Liver (tissue), 8 donors: ENCODE measurements at regions not wholly inside any gene's neighbourhood (a gene's known extent, or its start where the extent isn't known, plus 50 kb on each side); places are given as distances from the start of the nearest gene placed in this dataset.

Experiments used
- DNase-seq: peaks from one replicate; pipeline ENCODE4 v3.0.0-alpha.2; 2017; ENCODE audit warnings: low spot score
- H3K27ac ChIP-seq, 2 donors: one replicate each; pipeline ENCODE4 v1.7.0; 2013; ENCODE audit warnings: inconsistent platforms in 2 of 2, low read length in 2 of 2, control low read depth in 1 of 2, low read depth in 1 of 2, mild to moderate bottlenecking in 1 of 2
- H3K27me3 ChIP-seq, 4 donors: one replicate each; pipeline versions ENCODE4 v1.6.1 to v1.7.0; 2013; ENCODE audit warnings: low read length in 3 of 4, inconsistent platforms in 1 of 4, mild to moderate bottlenecking in 1 of 4, moderate library complexity in 1 of 4; ENCODE audit not compliant: control insufficient read depth in 4 of 4, insufficient read depth in 4 of 4
- H3K36me3 ChIP-seq, 4 donors: one replicate each; pipeline versions ENCODE4 v1.6.1 to v1.7.0; 2013; ENCODE audit warnings: low read length in 3 of 4, mild to moderate bottlenecking in 3 of 4, low read depth in 1 of 4, moderate library complexity in 1 of 4; ENCODE audit not compliant: control insufficient read depth in 4 of 4, insufficient read depth in 3 of 4
- H3K4me1 ChIP-seq, 4 donors: one replicate each; pipeline versions ENCODE4 v1.6.1 to v1.7.0; 2013; ENCODE audit warnings: low read length in 3 of 4, mild to moderate bottlenecking in 3 of 4, moderate library complexity in 1 of 4; ENCODE audit not compliant: control insufficient read depth in 4 of 4, insufficient read depth in 4 of 4
- H3K4me3 ChIP-seq, 3 donors: one replicate each; pipeline versions ENCODE4 v1.6.1 to v1.7.0; 2013; ENCODE audit warnings: low read length in 3 of 3, control low read depth in 1 of 3, low read depth in 1 of 3, mild to moderate bottlenecking in 1 of 3
- H3K9ac ChIP-seq, 2 donors: one replicate each; pipeline ENCODE4 v1.7.0; 2013; ENCODE audit warnings: low read length in 2 of 2, mild to moderate bottlenecking in 2 of 2, moderate library complexity in 2 of 2, control low read depth in 1 of 2, low read depth in 1 of 2
- H3K9me3 ChIP-seq, 4 donors: one replicate each; pipeline versions ENCODE4 v1.6.1 to v1.7.0; 2013; ENCODE audit warnings: low read length in 3 of 4; ENCODE audit not compliant: control insufficient read depth in 4 of 4
- ATF3 ChIP-seq: IDR thresholded peaks from 2 replicates; pipeline ENCODE4 v1.6.1; 2016; ENCODE audit warnings: antibody characterized with exemption
- CTCF ChIP-seq: fragments of 150-350 bp; IDR thresholded peaks from 2 replicates; pipeline ENCODE4 v1.5.1; 2017; ENCODE audit warnings: improper control_type of control experiment, low read depth, low read length; ENCODE audit not compliant: missing input control
- EGR1 ChIP-seq, 2 donors: IDR thresholded peaks; 2 replicates each; pipeline ENCODE4 v1.6.1; 2016 to 2018; ENCODE audit warnings: antibody characterized with exemption in 2 of 2, low read depth in 2 of 2
- FOXA1 ChIP-seq: IDR thresholded peaks from 2 replicates; pipeline ENCODE4 v1.6.1; 2016; ENCODE audit warnings: antibody characterized with exemption
- FOXA2 ChIP-seq: IDR thresholded peaks from 2 replicates; pipeline ENCODE4 v1.6.1; 2016; ENCODE audit warnings: antibody characterized with exemption
- GABPA ChIP-seq, 2 donors: IDR thresholded peaks in 1 of 2; conservative IDR thresholded peaks in 1 of 2; 2 replicates each; pipeline ENCODE4 v1.6.1; 2016; ENCODE audit warnings: antibody characterized with exemption in 2 of 2, mild to moderate bottlenecking in 1 of 2, moderate library complexity in 1 of 2
- HNF4A ChIP-seq, 2 donors: conservative IDR thresholded peaks; 2 replicates each; pipeline ENCODE4 v1.6.1; 2016; ENCODE audit warnings: antibody characterized with exemption in 2 of 2, mild to moderate bottlenecking in 2 of 2
- HNF4G ChIP-seq: IDR thresholded peaks from 2 replicates; pipeline ENCODE4 v1.6.1; 2016; ENCODE audit warnings: antibody characterized with exemption
- JUND ChIP-seq, 2 donors: IDR thresholded peaks; 2 replicates each; pipeline ENCODE4 v1.6.1; 2016; ENCODE audit warnings: antibody characterized with exemption in 2 of 2
- MAX ChIP-seq: IDR thresholded peaks from 2 replicates; pipeline ENCODE4 v1.6.1; 2016; ENCODE audit warnings: antibody characterized with exemption
- NR2F2 ChIP-seq: IDR thresholded peaks from 2 replicates; pipeline ENCODE4 v1.6.1; 2016; ENCODE audit warnings: antibody characterized with exemption
- RAD21 ChIP-seq, 2 donors: IDR thresholded peaks; 2 replicates each; pipeline ENCODE4 v1.6.1; 2016; ENCODE audit warnings: antibody characterized with exemption in 2 of 2, mild to moderate bottlenecking in 2 of 2
- REST ChIP-seq: IDR thresholded peaks from 2 replicates; pipeline ENCODE4 v1.6.1; 2016; ENCODE audit warnings: antibody characterized with exemption, mild to moderate bottlenecking
- RXRA ChIP-seq, 2 donors: IDR thresholded peaks; 2 replicates each; pipeline ENCODE4 v1.6.1; 2017 to 2018; ENCODE audit warnings: antibody characterized with exemption in 2 of 2, mild to moderate bottlenecking in 1 of 2
- SP1 ChIP-seq: IDR thresholded peaks from 2 replicates; pipeline ENCODE4 v1.6.1; 2018; ENCODE audit warnings: antibody characterized with exemption, mild to moderate bottlenecking
- TAF1 ChIP-seq: conservative IDR thresholded peaks from 2 replicates; pipeline ENCODE4 v1.6.1; 2016; ENCODE audit warnings: antibody characterized with exemption, mild to moderate bottlenecking
- YY1 ChIP-seq: IDR thresholded peaks from 2 replicates; pipeline ENCODE4 v1.6.1; 2016; ENCODE audit warnings: antibody characterized with exemption, mild to moderate bottlenecking
- WGBS: extraction: QIAGEN DNeasy Blood & Tissue Kit; methylation state at CpG from one replicate; pipeline ENCODE4 v1.1.7; 2013; 5-methylcytosine and 5-hydroxymethylcytosine counted together
- TF ChIP-seq, protein P1 (sequence below): IDR thresholded peaks from 2 replicates; pipeline ENCODE4 v1.6.1; 2016; ENCODE audit warnings: antibody characterized with exemption
- donor health status: healthy.
- donor health status: healthy.
- donor health status: healthy.
- donor health status: healthy.
- donor health status: healthy.

DNA sequence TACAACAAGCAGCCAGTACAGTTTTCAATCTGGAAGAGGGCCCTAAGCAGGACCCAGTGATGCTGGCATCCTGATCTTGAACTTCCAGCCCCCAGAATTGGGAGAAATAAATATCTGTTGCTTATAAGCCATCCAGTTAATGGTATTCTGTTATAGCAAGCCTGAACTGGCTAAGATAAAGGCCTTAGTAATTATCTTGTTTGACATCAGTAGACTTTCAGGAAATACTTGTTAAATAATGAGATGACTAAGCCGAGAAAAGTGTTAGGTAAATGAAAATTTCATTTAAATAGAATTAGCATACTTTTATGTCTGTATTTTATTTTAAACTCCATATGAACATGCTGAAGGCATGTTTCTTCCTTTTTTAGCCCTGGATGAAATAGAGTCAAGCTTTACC, 188.2 kb downstream of the OLFM4 start:
- H3K9me3 ChIP-seq, result no peaks in the 10 kb centered on the region
- no peak overlapping the region for H3K9ac ChIP-seq
- no peaks in the 10 kb centered on the region for H3K27me3 ChIP-seq
- 33% methylated on average over 1 of the region's 1 CpG for WGBS
- H3K4me1 ChIP-seq, result no peaks in the 10 kb centered on the region
- DNase-seq, result no peak
- TF ChIP-seq TAF1 (no peak), MAX (no peak), NR2F2 (no peak), REST (no peak), JUND (IDR thresholded peaks at IDR 0.05) (no peak), FOXA2 (no peak), EGR1 (IDR thresholded peaks at IDR 0.05; ENCODE audit: low read depth in 2 of 2) (no peak), YY1 (no peak), RAD21 (IDR thresholded peaks at IDR 0.05) (no peak), RXRA (IDR thresholded peaks at IDR 0.05) (no peak), SP1 (no peak), GABPA (IDR thresholded peaks at IDR 0.05 in 1 of 2, conservative IDR thresholded peaks at IDR 0.05 in 1 of 2) (no peak), FOXA1 (no peak)
- TF ChIP-seq, protein P1, sequence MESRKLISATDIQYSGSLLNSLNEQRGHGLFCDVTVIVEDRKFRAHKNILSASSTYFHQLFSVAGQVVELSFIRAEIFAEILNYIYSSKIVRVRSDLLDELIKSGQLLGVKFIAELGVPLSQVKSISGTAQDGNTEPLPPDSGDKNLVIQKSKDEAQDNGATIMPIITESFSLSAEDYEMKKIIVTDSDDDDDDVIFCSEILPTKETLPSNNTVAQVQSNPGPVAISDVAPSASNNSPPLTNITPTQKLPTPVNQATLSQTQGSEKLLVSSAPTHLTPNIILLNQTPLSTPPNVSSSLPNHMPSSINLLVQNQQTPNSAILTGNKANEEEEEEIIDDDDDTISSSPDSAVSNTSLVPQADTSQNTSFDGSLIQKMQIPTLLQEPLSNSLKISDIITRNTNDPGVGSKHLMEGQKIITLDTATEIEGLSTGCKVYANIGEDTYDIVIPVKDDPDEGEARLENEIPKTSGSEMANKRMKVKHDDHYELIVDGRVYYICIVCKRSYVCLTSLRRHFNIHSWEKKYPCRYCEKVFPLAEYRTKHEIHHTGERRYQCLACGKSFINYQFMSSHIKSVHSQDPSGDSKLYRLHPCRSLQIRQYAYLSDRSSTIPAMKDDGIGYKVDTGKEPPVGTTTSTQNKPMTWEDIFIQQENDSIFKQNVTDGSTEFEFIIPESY, result no peak
- H3K36me3 ChIP-seq, result no peaks in the 10 kb centered on the region
- no peak overlapping the region for H3K27ac ChIP-seq
- no peak overlapping the region for H3K4me3 ChIP-seq

DNA sequence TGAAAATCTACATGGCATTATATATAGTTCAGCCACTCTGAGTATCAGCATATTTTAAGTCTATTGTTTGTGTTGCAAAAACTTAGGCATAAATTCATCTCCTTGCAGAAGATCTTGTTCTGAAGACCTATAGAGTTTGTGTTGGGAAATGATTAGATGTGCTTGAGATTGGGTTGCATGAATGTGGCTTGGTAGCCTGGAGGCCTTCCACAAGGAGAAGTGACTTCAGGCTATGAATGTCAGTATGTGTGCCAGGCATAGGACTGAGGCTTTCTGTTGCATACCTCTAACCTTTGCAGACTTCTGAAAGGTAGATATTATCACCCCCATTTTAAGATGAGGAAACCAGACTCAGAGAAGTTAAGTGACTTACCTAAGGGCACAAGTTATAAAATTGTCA, 188.6 kb downstream of the OLFM4 start:
- H3K9me3 ChIP-seq, result no peaks in the 10 kb centered on the region
- DNase-seq, result no peak
- H3K9ac ChIP-seq, result no peak overlapping the region
- TF ChIP-seq HNF4G (no peak), NR2F2 (no peak), CTCF (no peak), RXRA (IDR thresholded peaks at IDR 0.05) (no peak), JUND (IDR thresholded peaks at IDR 0.05) (no peak), HNF4A (conservative IDR thresholded peaks at IDR 0.05) (no peak), YY1 (no peak), EGR1 (IDR thresholded peaks at IDR 0.05; ENCODE audit: low read depth in 2 of 2) (no peak), ATF3 (no peak), REST (no peak), TAF1 (no peak)
- TF ChIP-seq, protein P1, result no peak
- no peaks in the 10 kb centered on the region for H3K36me3 ChIP-seq
- no peak overlapping the region for H3K4me3 ChIP-seq
- no peaks in the 10 kb centered on the region for H3K4me1 ChIP-seq
- H3K27ac ChIP-seq, result no peak overlapping the region
- H3K27me3 ChIP-seq, result no peaks in the 10 kb centered on the region
